ENCODE measurements at regions not wholly inside any gene's neighbourhood (a gene's known extent, or its start where the extent isn't known, plus 50 kb on each side); places are given as distances from the start of the nearest gene placed in this dataset.

GRCh38 chr7:23973264-23973663 lies 263.2 kb downstream of the STK31 start:
- no peak for DNase-seq (ENCODE audit: low read depth in 2 of 2)

DNA sequence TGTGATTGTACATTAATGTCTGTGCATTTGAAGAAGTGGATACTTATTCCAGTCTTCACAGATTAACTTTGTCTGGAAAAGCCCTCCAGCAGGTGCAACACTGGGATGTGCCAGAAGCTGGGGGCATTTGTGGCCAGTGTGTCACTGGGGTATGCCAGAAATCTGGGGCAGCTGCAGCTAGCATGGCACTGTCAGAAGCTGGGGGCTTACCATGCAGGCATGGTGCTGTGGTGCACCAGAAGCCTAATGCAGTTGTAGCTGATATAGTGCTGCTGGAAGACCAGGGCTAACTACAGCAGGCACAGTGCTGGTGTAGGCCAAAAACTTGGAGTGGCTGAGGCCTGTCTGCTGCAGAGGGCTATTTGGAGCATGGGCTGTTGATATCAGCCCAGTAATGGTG lies 270.1 kb downstream of the STK31 start:
- DNase-seq (ENCODE audit: low read depth in 2 of 2): no peak

DNA sequence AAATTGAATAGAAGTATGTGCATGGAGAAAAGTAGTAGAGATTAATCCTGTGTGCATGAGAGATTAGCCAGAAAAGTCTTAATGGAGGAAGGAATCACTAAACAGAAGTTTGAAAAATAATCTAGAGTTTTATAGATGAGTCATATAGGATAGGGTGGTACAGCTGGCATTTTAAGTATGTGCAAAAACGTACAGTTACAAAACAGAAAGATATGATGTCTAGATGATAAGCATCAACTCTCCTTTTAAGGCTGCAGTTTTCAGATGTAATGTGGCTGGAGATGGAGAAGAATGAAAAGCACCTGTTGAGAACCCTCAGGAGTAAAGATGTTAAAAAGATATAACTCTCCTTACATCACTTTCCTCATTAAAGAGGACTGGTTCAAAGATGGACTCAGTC lies 271.3 kb downstream of the STK31 start:
- no peak for DNase-seq (ENCODE audit: low read depth in 2 of 2)

GRCh38 chr7:23981758-23982157 lies 271.7 kb downstream of the STK31 start:
- no peak for DNase-seq (ENCODE audit: low read depth in 2 of 2)

- no peak for DNase-seq (ENCODE audit: low read depth in 2 of 2)
These were observed 278.5 kb upstream of the NPY start for GRCh38 chr7:24005517-24005916.

GRCh38 chr7:24010495-24010894 lies 273.5 kb upstream of the NPY start:
- DNase-seq (ENCODE audit: low read depth in 2 of 2): no peak

- DNase-seq (ENCODE audit: low read depth in 2 of 2): no peak
These were observed 266.5 kb upstream of the NPY start for GRCh38 chr7:24017519-24017918.

DNA sequence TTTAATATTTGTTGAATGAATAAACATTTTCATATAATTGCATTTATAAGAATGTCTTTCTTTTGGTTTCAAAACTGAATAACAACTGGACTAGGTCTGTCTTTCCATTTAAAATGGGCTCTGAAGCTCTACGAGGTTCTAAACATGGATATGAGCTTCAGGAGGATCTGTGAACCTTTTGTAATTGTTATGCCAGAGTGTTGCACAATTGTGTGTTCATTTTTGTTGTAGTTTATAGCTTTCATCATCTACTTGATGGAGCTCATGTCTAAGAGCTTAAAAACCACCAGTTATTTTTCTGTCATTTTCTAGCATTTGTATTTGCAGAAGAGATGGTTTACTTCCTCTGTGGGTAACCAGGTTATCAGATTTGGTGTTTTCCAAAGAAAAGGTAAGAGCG lies 265.7 kb upstream of the NPY start:
- no peak for DNase-seq (ENCODE audit: low read depth in 2 of 2)

DNA sequence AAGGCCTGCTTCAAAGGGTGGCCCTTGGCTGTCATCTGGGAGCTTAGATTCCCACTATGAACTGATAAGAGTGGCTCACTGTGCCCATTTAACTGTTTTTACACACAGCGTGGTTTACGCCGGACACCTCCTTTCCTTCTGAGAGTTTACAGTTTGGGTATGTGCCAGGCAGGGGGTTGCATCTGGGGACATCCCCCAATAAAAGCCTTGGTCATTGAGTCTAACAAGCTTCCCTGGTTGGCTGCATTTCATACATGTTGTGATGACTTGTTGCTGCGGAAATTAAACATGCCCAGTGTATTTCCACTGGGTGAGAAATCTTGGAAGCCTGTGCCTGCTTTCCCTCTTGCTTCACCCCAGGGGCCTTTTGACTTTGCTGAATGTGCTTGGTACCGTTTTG lies 264.1 kb upstream of the NPY start:
- no peak for DNase-seq (ENCODE audit: low read depth in 2 of 2)

DNA sequence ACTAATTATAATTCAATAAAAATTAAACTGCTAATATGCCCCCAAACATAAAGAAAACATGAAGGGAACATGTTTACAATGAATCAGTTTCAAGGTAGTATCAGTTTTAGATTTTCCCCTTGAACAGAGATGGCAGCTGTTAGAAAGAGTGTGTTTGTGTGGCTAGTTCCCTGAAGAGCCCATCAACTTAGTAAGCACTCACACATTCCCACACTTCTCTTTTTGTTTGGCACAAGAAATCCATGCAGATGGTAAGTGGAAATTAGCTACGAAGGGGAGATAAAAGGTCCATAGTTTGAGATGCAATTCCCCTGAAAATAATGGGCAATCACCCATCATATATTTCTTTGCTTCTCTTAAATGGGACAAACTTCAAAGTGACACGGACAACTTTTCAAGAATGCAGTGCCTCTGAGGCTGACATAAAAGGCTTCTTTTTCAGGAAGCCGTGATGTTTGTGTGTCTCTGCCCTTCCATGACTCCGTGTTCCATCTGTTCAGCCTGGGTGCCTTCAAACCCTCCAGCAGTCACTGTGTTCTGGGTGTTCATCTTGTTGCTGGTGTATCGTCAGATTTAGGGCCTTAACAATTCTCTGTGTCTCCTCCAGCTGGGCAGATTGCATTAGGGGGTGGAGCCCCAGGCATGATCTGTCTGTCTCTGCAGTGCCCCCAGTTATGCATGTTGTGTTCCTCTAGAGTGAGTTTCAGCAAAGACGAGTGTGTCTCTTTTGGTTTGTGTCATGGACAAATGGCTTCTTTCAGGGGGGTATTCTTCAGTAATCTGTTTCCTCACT lies 259.5 kb upstream of the NPY start:
- no peak for DNase-seq (ENCODE audit: low read depth in 2 of 2)

- DNase-seq (ENCODE audit: low read depth in 2 of 2): no peak
These were observed 258.9 kb upstream of the NPY start for GRCh38 chr7:24025094-24025493.

GRCh38 chr7:24025765-24026164 lies 258.2 kb upstream of the NPY start:
- DNase-seq (ENCODE audit: low read depth in 2 of 2): no peak

DNA sequence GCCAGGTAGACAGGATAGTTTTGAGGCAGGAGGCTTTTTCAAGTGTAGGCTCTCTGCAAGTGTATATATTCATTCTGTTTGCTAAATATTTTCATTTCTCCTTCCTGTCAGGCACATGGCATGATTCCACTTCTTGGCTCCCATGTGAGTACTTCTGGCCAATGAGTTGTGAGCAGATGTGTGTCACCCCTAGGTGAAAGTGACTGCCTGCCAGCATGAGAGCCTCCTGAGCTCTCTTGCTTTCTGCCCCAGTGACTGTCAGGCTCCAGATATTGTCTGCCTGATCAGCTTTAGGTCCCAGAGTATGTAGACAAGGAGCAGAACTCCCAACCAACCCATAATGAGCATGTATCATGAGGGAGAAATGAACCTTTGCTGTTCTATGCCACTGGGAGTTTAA lies 257.6 kb upstream of the NPY start:
- no peak for DNase-seq (ENCODE audit: low read depth in 2 of 2)

DNA sequence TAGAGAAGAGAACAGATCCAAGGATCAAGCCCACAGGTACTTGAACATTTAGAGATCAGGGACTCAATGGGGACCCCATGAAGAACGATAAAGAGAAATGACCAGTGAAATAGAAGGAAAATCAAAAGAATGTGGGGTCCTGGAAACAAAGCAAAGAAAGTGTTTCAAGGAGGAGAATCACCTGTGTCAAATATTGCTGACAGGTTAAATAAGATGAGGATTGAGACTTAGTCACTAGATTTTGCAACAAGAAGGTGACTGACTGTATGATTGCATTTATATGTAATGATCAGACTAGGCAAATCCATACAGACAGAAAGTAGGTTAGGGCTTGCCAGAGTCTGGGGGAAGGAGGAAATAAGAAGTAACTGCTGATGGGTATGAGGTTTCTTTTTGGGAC lies 254.9 kb upstream of the NPY start:
- DNase-seq (ENCODE audit: low read depth in 2 of 2): no peak

- DNase-seq (ENCODE audit: low read depth in 2 of 2): no peak
These were observed 249.7 kb upstream of the NPY start for GRCh38 chr7:24034251-24034650.

GRCh38 chr7:24035366-24036032 lies 248.5 kb upstream of the NPY start:
- no peak for DNase-seq (ENCODE audit: low read depth in 2 of 2)

GRCh38 chr7:24036033-24036412 lies 248.0 kb upstream of the NPY start:
- DNase-seq (ENCODE audit: low read depth in 2 of 2): no peak

- DNase-seq (ENCODE audit: low read depth in 2 of 2): no peak
These were observed 245.0 kb upstream of the NPY start for GRCh38 chr7:24038993-24039392.

DNA sequence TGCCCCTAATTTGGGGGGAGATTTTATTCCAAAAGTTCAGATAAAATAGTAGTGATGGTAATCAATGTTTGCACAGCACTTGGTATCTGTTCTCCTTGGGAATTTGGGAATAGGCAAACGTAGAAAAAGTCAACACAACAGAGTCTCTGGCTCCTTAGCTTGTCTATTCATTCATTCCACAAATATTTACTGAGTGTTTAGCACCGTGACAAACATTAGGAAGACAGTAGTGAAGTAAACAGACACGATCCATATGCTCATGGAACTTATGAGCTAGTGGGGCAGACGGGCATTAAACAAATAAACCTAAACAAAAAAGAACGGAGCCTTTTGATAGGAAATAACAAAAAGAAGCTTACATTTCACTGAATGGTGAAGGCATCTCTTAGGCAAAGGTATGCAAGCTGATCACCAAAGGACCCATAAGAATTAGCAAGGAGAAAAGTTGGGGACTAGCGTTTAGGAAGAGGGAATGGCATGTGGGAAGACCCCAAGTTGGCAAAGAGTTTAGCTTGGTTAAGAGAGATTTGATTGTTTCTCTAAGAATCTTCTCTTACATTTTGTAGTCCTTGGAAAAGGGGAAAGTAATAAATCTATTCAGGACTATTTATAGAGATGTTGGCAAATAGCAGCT lies 243.9 kb upstream of the NPY start:
- no peak for DNase-seq (ENCODE audit: low read depth in 2 of 2)

DNA sequence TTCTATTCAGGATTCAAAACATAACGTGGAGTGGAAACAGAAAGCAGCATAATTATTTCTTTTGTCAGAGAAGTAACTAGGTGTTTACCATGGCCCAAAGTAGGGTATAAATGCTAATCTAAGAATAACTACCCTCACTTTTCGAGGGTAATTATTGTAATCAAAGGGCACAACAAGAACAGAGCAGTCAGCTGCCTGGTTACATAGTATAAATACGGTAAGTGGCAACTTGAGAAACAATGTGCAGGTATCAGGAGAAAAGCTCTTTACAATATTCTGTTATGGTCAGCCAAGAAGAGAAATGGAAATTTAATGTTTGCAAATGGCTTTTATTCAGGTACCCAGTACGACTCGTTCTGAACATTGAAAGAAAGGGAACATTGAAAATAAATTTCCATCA lies 242.0 kb upstream of the NPY start:
- DNase-seq (ENCODE audit: low read depth in 2 of 2): no peak

- no peak for DNase-seq (ENCODE audit: low read depth in 2 of 2)
These were observed 234.7 kb upstream of the NPY start for GRCh38 chr7:24049296-24049695.

DNA sequence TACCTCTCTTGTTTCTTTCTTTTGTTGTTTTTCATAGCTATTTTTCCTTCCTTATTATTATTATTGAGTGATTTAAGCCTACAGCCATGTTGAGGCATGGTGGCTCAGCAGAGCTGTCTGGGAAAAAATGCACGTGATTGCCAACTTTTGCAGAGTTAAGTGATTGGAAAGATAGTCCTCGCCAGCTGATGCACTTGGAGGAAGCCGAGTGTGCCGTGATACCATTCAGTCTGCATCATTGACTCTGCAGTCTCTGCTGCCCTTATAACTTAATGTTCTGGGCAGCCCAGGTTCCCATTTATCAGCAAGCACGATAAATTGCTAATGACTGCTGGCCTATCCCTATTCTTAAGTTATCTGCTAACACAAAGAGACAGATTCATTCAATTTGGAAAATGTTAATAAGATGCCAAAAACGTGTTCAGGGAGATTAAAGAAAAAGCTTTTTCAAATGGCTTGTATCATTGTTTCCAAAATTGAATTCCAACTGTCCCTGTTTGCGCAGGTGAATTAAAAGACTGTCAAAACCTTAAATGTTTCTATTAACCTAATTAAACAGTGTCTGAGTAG lies 232.9 kb upstream of the NPY start:
- no peak for DNase-seq (ENCODE audit: low read depth in 2 of 2)

- DNase-seq (ENCODE audit: low read depth in 2 of 2): no peak
These were observed 232.3 kb upstream of the NPY start for GRCh38 chr7:24051651-24052050.

Data from stimulated activated CD4-positive, alpha-beta T cell treated with anti-CD3 and anti-CD28 coated beads, Interleukin-12 subunit alpha, Interleukin-12 subunit beta, amount 100 ng/mL, for 24 hours (primary cell).